Activated CD8-positive, alpha-beta T cell treated with anti-CD3 and anti-CD28 coated beads for 36 hours (primary cell): ENCODE measurements at regions not wholly inside any gene's neighbourhood (a gene's known extent, or its start where the extent isn't known, plus 50 kb on each side); places are given as distances from the start of the nearest gene placed in this dataset.

Experiments used
- ATAC-seq: fragments of 200-7000 bp; cut with Tn5 transposase; one replicate; pipeline ENCODE4 v1.10.0; 2021; ENCODE audit warnings: mild to moderate bottlenecking, moderate library complexity
- CTCF ChIA-PET: fragments of 350-600 bp; sonication (Branson Sonifier 250); formaldehyde crosslinking; loops from one replicate; lab custom pipeline; 2021; ENCODE audit warnings: antibody characterized with exemption; lab: Charles Lee
- POLR2A ChIA-PET: fragments of 350-600 bp; sonication (Branson Sonifier 250); formaldehyde crosslinking; loops from one replicate; lab custom pipeline; 2021; ENCODE audit warnings: antibody characterized with exemption; lab: Charles Lee
- DNase-seq: peaks from one replicate; pipeline ENCODE4 v3.0.0-alpha.2; 2020
- H3K27ac Mint-ChIP-seq: one replicate; pipeline ENCODE4 v1.8.0; 2021; ENCODE audit warnings: mild to moderate bottlenecking, mixed read lengths
- H3K27me3 Mint-ChIP-seq: one replicate; pipeline ENCODE4 v1.8.0; 2021; ENCODE audit warnings: mixed read lengths
- H3K36me3 Mint-ChIP-seq: one replicate; pipeline ENCODE4 v1.8.0; 2021; ENCODE audit warnings: low read depth, mixed read lengths
- H3K4me1 Mint-ChIP-seq: one replicate; pipeline ENCODE4 v1.8.0; 2021; ENCODE audit warnings: low read depth, mixed read lengths
- H3K4me3 Mint-ChIP-seq: one replicate; pipeline ENCODE4 v1.8.0; 2021; ENCODE audit warnings: mild to moderate bottlenecking, moderate library complexity, mixed read lengths
- H3K9me3 Mint-ChIP-seq: one replicate; pipeline ENCODE4 v1.8.0; 2021; ENCODE audit warnings: mixed read lengths
- intact Hi-C: fragments of 100-400 bp; cut with micrococcal nuclease; formaldehyde crosslinking; loops from one replicate; pipeline ENCODE4 v1.10.0; 2022
- TF ChIP-seq, protein P1 (sequence below): fragments of 200-600 bp; IDR thresholded peaks from one replicate; pipeline ENCODE4 v1.8.0; 2022; ENCODE audit warnings: antibody characterized with exemption, mild to moderate bottlenecking

DNA sequence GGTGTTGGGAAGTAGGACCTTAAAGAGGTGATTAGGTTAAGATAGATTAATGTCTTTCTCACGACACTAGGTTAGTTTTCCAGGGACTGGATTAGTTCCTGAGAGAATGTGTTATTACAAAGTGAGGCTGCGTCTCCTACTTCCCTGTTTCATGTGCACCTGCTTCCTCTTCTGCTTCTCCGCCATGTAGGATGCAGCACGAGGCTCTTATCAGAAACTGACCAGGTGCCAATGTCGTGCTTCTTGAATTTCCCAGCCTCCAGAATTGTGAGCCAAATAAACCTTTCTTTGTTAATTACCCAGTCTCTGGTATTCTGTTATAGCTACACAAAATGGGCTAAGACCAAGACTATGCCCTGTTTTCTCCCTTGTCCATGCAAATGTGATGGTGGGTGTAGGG lies 152.2 kb upstream of the LMO4 start:
- TF ChIP-seq, protein P1, sequence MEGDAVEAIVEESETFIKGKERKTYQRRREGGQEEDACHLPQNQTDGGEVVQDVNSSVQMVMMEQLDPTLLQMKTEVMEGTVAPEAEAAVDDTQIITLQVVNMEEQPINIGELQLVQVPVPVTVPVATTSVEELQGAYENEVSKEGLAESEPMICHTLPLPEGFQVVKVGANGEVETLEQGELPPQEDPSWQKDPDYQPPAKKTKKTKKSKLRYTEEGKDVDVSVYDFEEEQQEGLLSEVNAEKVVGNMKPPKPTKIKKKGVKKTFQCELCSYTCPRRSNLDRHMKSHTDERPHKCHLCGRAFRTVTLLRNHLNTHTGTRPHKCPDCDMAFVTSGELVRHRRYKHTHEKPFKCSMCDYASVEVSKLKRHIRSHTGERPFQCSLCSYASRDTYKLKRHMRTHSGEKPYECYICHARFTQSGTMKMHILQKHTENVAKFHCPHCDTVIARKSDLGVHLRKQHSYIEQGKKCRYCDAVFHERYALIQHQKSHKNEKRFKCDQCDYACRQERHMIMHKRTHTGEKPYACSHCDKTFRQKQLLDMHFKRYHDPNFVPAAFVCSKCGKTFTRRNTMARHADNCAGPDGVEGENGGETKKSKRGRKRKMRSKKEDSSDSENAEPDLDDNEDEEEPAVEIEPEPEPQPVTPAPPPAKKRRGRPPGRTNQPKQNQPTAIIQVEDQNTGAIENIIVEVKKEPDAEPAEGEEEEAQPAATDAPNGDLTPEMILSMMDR: no peak
- DNase-seq (no peak), ATAC-seq (no peak)
- intact Hi-C loops: no loop called here
- Mint-ChIP-seq H3K27ac (no peak overlapping the region), H3K27me3 (peaks cover 23% of the 10 kb centered on the region), H3K36me3 (no peaks in the 10 kb centered on the region), H3K9me3 (no peaks in the 10 kb centered on the region), H3K4me3 (no peak overlapping the region), H3K4me1 (no peaks in the 10 kb centered on the region)
- POLR2A ChIA-PET: no interaction called here
- CTCF ChIA-PET: no interaction called here

DNA sequence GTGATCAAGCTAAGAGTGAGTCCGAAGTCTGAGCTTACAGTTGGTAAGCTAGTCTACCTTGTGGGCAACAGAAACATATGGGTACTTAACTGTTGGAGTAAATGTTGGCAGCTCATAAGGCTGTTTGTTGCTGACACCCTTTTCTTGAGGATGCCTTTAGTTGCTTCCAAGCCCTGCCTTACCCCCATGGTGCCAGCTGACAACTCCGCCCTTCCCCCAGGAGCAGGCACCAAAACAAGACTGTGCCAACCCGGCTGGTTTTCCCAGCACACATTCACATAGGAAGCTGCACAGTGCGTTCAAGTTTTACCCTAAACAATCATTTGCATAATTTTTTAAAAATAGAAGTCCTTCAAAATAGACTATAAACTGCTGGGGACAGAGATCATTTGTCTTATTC lies 150.2 kb upstream of the LMO4 start:
- peaks cover 21% of the 10 kb centered on the region for H3K27me3 Mint-ChIP-seq
- no peaks in the 10 kb centered on the region for H3K36me3 Mint-ChIP-seq

DNA sequence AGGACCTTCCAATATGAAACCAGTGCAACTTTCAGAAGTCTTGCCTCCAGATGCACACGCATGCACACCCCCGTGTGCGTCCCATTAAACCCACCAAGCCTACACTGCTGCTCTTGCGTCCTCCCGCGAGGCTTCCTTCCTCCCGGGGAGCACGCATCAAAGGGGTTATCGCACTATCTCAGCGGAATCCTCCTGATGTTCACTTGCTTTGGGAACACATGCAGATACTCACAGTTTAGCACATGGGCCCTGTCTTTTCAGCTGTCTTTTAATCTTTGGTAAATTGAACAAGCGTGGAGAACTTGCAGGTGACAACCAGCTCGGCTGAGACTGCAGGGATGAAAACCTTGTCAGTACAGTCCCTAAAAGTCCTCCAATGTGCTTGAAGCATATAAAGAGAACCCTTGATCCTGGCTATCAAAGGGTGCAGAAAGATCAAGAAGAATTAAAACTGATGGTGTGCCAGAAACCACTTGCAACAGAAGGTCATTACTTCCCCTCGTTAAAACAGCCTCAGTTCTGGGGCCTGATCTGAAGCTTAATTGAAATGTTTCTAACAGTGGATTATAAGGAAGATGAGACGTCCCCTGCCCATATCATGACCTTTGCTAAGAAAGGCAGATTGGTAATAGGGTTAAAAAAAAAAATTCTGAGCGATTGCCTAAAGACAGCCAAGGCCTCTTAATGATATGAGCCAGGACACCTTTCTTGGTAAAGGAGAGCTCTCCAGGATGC lies 149.4 kb upstream of the LMO4 start:
- no peak for ATAC-seq

More for the DNA sequence above, 150.2 kb upstream of the LMO4 start:
- DNase-seq (no peak), ATAC-seq (no peak)
- H3K9me3 Mint-ChIP-seq: no peaks in the 10 kb centered on the region
- no peaks in the 10 kb centered on the region for H3K4me1 Mint-ChIP-seq
- H3K4me3 Mint-ChIP-seq: no peak overlapping the region
- CTCF ChIA-PET: no interaction called here
- H3K27ac Mint-ChIP-seq: no peak overlapping the region
- TF ChIP-seq, protein P1: no peak
- POLR2A ChIA-PET: no interaction called here
- intact Hi-C loops: no loop called here

DNA sequence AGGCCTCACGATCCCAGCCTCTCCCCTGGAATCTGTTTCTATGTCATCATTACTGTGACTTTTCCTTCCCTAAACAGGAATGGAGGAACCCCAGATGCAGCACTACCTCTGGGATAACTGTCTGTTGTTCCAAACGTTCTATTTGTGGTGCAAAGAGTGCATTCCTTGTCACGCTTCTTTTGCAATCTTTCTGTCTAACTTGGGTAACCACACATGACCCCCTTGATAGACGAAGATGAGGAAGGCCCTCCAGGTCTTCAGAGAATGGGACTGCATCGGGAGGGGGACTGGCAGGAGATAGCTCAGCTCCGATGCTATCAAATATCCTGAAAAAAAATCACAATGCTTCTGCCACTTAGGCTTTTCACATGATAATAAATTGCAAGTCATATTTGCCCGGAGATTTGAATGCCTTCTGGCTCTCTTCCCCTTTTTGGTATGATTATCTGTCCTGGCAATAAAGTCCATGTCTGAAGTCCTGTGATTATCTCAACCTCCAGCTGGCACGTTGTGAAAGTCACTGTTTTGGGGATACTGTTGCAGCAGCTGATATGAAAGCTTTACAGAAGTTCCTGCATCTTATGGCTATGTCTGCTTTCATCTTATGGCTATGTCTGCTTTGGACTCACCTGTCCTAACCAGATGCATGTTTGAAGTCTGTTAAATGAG lies 148.7 kb upstream of the LMO4 start:
- DNase-seq (no peak), ATAC-seq (no peak)
- H3K36me3 Mint-ChIP-seq: no peaks in the 10 kb centered on the region
- H3K27me3 Mint-ChIP-seq: peaks cover 22% of the 10 kb centered on the region
- ChIA-PET CTCF (interaction anchor here (1.0 kb wide), 1 partner anchor 18 kb away, joined by 5 read pairs; no protein-coding TSS in a partner anchor), POLR2A (interaction anchor here (0.6 kb wide), 1 partner anchor 105 kb away, joined by 3 read pairs; no protein-coding TSS in a partner anchor)
- H3K4me1 Mint-ChIP-seq: no peaks in the 10 kb centered on the region
- intact Hi-C loops: no loop called here
- no peaks in the 10 kb centered on the region for H3K9me3 Mint-ChIP-seq
- H3K4me3 Mint-ChIP-seq: no peak overlapping the region
- TF ChIP-seq, protein P1: no peak
- no peak overlapping the region for H3K27ac Mint-ChIP-seq

More for the DNA sequence above, 149.4 kb upstream of the LMO4 start:
- Mint-ChIP-seq H3K9me3 (no peaks in the 10 kb centered on the region), H3K4me3 (no peak overlapping the region), H3K27me3 (peaks cover 24% of the 10 kb centered on the region), H3K27ac (no peak overlapping the region), H3K4me1 (no peaks in the 10 kb centered on the region), H3K36me3 (no peaks in the 10 kb centered on the region)
- POLR2A ChIA-PET: interaction anchor here (0.6 kb wide), 1 partner anchor 105 kb away, joined by 3 read pairs; no protein-coding TSS in a partner anchor
- TF ChIP-seq, protein P1: no peak
- intact Hi-C loops: no loop called here
- CTCF ChIA-PET: interaction anchor here (1.0 kb wide), 1 partner anchor 17 kb away, joined by 5 read pairs; no protein-coding TSS in a partner anchor
- no peak for DNase-seq

DNA sequence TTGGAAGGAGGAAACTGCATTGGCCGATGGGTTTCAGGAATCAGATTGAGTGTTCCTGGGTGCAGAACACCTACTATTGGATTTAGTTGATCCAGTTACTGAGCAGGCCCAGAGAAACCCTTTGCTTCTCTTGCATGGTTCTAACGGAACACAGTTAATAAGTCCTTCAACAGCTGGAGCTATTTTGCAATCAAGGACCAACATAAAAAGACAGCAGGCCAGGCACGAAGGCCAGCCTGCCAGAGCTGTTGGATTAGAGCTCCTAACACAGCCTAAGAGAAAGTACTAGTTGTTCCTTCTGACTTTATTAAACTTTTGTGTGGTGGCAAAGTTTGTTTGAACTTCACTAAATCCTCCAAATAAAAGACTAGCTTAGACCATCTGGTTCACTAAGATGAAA lies 148.0 kb upstream of the LMO4 start:
- Mint-ChIP-seq H3K9me3 (no peaks in the 10 kb centered on the region), H3K36me3 (no peaks in the 10 kb centered on the region), H3K27ac (no peak overlapping the region), H3K4me3 (no peak overlapping the region), H3K4me1 (no peaks in the 10 kb centered on the region), H3K27me3 (peaks cover 23% of the 10 kb centered on the region)
- POLR2A ChIA-PET: no interaction called here
- CTCF ChIA-PET: interaction anchor here (1.0 kb wide), 1 partner anchor 18 kb away, joined by 5 read pairs; no protein-coding TSS in a partner anchor
- intact Hi-C loops: no loop called here
- ATAC-seq (no peak), DNase-seq (no peak)
- TF ChIP-seq, protein P1: no peak
